Neural cell (in vitro differentiated cells): ENCODE measurements at regions not wholly inside any gene's neighbourhood (a gene's known extent, or its start where the extent isn't known, plus 50 kb on each side); places are given as distances from the start of the nearest gene placed in this dataset.

Experiments
- CTCF ChIP-seq: fragments of 450-650 bp; IDR thresholded peaks from 2 replicates; pipeline ENCODE4 v1.5.1; 2014; ENCODE audit warnings: antibody characterized with exemption, mild to moderate bottlenecking, moderate library complexity; ENCODE audit not compliant: poor library complexity, severe bottlenecking
- EP300 ChIP-seq: fragments of 450-650 bp; conservative IDR thresholded peaks from 2 replicates; pipeline ENCODE4 v1.6.1; 2014; ENCODE audit warnings: antibody characterized with exemption, mild to moderate bottlenecking, moderate library complexity; ENCODE audit not compliant: poor library complexity, severe bottlenecking
- TAF1 ChIP-seq: IDR thresholded peaks from 2 replicates; pipeline ENCODE4 v1.6.1; 2012; ENCODE audit warnings: low read depth
- TF ChIP-seq, protein P1 (sequence below): IDR thresholded peaks from 2 replicates; pipeline ENCODE4 v1.6.1; 2012; ENCODE audit warnings: borderline replicate concordance

DNA sequence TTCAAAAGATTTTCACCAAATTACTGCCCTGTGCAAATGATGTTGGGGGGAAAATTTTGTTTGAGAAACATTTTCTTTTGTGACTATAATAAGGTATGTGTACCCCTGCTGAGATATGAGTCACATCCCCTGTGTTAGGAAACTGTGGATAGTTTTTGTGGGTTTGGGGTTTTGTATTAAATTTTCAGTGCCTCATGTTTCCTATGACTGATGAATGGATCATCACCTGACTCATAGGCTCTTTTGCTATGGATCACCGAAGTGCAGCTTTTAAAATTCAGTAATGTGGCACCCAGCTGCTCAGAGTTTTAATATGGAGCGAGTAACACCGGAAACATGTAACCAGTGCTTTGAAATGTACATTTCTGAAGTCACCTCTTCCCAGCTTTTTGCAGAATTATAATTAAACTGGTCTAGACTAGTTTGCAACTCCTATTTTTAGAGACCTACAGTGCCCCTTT is 167.4 kb upstream of the HMGA2 start:
- TF ChIP-seq CTCF, result no peak
- TF ChIP-seq EP300, result no peak
- TF ChIP-seq, protein P1, sequence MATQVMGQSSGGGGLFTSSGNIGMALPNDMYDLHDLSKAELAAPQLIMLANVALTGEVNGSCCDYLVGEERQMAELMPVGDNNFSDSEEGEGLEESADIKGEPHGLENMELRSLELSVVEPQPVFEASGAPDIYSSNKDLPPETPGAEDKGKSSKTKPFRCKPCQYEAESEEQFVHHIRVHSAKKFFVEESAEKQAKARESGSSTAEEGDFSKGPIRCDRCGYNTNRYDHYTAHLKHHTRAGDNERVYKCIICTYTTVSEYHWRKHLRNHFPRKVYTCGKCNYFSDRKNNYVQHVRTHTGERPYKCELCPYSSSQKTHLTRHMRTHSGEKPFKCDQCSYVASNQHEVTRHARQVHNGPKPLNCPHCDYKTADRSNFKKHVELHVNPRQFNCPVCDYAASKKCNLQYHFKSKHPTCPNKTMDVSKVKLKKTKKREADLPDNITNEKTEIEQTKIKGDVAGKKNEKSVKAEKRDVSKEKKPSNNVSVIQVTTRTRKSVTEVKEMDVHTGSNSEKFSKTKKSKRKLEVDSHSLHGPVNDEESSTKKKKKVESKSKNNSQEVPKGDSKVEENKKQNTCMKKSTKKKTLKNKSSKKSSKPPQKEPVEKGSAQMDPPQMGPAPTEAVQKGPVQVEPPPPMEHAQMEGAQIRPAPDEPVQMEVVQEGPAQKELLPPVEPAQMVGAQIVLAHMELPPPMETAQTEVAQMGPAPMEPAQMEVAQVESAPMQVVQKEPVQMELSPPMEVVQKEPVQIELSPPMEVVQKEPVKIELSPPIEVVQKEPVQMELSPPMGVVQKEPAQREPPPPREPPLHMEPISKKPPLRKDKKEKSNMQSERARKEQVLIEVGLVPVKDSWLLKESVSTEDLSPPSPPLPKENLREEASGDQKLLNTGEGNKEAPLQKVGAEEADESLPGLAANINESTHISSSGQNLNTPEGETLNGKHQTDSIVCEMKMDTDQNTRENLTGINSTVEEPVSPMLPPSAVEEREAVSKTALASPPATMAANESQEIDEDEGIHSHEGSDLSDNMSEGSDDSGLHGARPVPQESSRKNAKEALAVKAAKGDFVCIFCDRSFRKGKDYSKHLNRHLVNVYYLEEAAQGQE, result no peak
- no peak for TF ChIP-seq TAF1
